OCI-LY1 (cell line): ENCODE measurements at regions not wholly inside any gene's neighbourhood (a gene's known extent, or its start where the extent isn't known, plus 50 kb on each side); places are given as distances from the start of the nearest gene placed in this dataset.

Experiments used
- H2AFZ ChIP-seq: fragments of 200-600 bp; sonication (generic), shearing (Covaris generic); 2 replicates; pipeline ENCODE4 v1.6.0; 2014; ENCODE audit warnings: antibody characterized with exemption, mild to moderate bottlenecking, low read length
- H3F3A ChIP-seq: fragments of 200-600 bp; sonication (generic), shearing (Covaris generic); 2 replicates; pipeline ENCODE4 v1.6.0; 2014; ENCODE audit warnings: mild to moderate bottlenecking, antibody characterized with exemption, low read length, moderate library complexity; ENCODE audit not compliant: insufficient read depth
- H3K27ac ChIP-seq: fragments of 200-600 bp; sonication (generic); 2 replicates; pipeline ENCODE4 v1.5.1; 2014; ENCODE audit warnings: low read length, mixed run types, mild to moderate bottlenecking, low read depth; ENCODE audit not compliant: poor library complexity, severe bottlenecking
- H3K27me3 ChIP-seq: fragments of 200-600 bp; sonication (generic); 2 replicates; pipeline ENCODE4 v1.6.0; 2014; ENCODE audit warnings: antibody characterized with exemption, mild to moderate bottlenecking, low read length, moderate library complexity; ENCODE audit not compliant: insufficient read depth
- H3K36me3 ChIP-seq: fragments of 200-600 bp; sonication (generic); 2 replicates; pipeline ENCODE4 v1.6.1; 2014; ENCODE audit warnings: mild to moderate bottlenecking, antibody characterized with exemption, low read length, moderate library complexity, mixed read lengths; ENCODE audit not compliant: insufficient read depth
- H3K4me1 ChIP-seq: fragments of 200-600 bp; sonication (generic); 2 replicates; pipeline ENCODE4 v1.5.1; 2014; ENCODE audit warnings: mild to moderate bottlenecking, low read length, moderate library complexity; ENCODE audit not compliant: insufficient read depth, severe bottlenecking
- H3K4me2 ChIP-seq: fragments of 200-600 bp; sonication (generic), shearing (Covaris generic); 2 replicates; pipeline ENCODE4 v1.6.1; 2014; ENCODE audit warnings: low read length
- H3K4me3 ChIP-seq: fragments of 200-600 bp; sonication (generic); 2 replicates; pipeline ENCODE4 v1.5.1; 2014; ENCODE audit warnings: low read length, low read depth, mild to moderate bottlenecking, mixed read lengths; ENCODE audit not compliant: poor library complexity, severe bottlenecking
- H3K79me2 ChIP-seq: fragments of 200-600 bp; shearing (Covaris generic); 2 replicates; pipeline ENCODE4 v1.6.1; 2016; ENCODE audit warnings: mixed run types, low read length, mixed read lengths; ENCODE audit not compliant: insufficient read depth
- H3K9ac ChIP-seq: fragments of 200-600 bp; sonication (generic), shearing (Covaris generic); 2 replicates; pipeline ENCODE4 v1.6.1; 2014; ENCODE audit warnings: mild to moderate bottlenecking, low read length, mixed read lengths
- H3K9me2 ChIP-seq: fragments of 200-600 bp; sonication (generic), shearing (Covaris generic); 2 replicates; pipeline ENCODE4 v1.6.1; 2014; ENCODE audit warnings: low read depth, mild to moderate bottlenecking, low read length, mixed read lengths
- H3K9me3 ChIP-seq: fragments of 200-600 bp; shearing (Covaris generic); 2 replicates; pipeline ENCODE4 v1.6.1; 2014; ENCODE audit warnings: low read length, mixed read lengths
- H4K20me1 ChIP-seq: fragments of 200-600 bp; sonication (generic), shearing (Covaris generic); 2 replicates; pipeline ENCODE4 v1.6.0; 2016; ENCODE audit warnings: mild to moderate bottlenecking, low read length; ENCODE audit not compliant: insufficient read depth
- CTCF ChIP-seq: fragments of 200-600 bp; sonication (generic), shearing (Covaris generic); IDR thresholded peaks from 2 replicates; pipeline ENCODE4 v1.5.1; 2017; ENCODE audit warnings: mild to moderate bottlenecking, antibody characterized with exemption, low read length, moderate library complexity, mixed read lengths
- EZH2 ChIP-seq: fragments of 200-600 bp; sonication (generic), shearing (Covaris generic); IDR thresholded peaks from 2 replicates; pipeline ENCODE4 v1.8.0; 2017; ENCODE audit warnings: borderline replicate concordance, mixed run types, mild to moderate bottlenecking, antibody characterized with exemption, low read length, moderate library complexity, mixed read lengths

GRCh38 chr5:93673316-93673954 is 68.0 kb downstream of the POU5F2 start:
- H3K4me2 ChIP-seq = no peak overlapping the region
- no peak overlapping the region for H3K4me3 ChIP-seq
- H3K9me2 ChIP-seq = no peaks in the 10 kb centered on the region
- no peaks in the 10 kb centered on the region for H3K36me3 ChIP-seq
- no peaks in the 10 kb centered on the region for H4K20me1 ChIP-seq
- no peaks in the 10 kb centered on the region for H3K9me3 ChIP-seq
- H3K9ac ChIP-seq = no peak overlapping the region
- H3F3A ChIP-seq = no peaks in the 10 kb centered on the region
- no peaks in the 10 kb centered on the region for H3K27me3 ChIP-seq
- no peak overlapping the region for H3K27ac ChIP-seq
- no peak overlapping the region for H2AFZ ChIP-seq
- TF ChIP-seq EZH2 (no peak), CTCF (no peak)
- H3K79me2 ChIP-seq = no peaks in the 10 kb centered on the region
- peaks cover 6% of the 10 kb centered on the region for H3K4me1 ChIP-seq

GRCh38 chr5:93665648-93666047 is 75.8 kb downstream of the POU5F2 start:
- Histone ChIP-seq H3K4me2 (no peak overlapping the region), H3K4me1 (no peaks in the 10 kb centered on the region), H3K79me2 (no peaks in the 10 kb centered on the region), H3K9ac (no peak overlapping the region), H2AFZ (no peak overlapping the region), H3K9me2 (no peaks in the 10 kb centered on the region), H3K27me3 (no peaks in the 10 kb centered on the region), H3K36me3 (no peaks in the 10 kb centered on the region), H3K4me3 (no peak overlapping the region), H3K9me3 (no peaks in the 10 kb centered on the region), H3K27ac (no peak overlapping the region), H3F3A (no peaks in the 10 kb centered on the region), H4K20me1 (no peaks in the 10 kb centered on the region)
- no peak for TF ChIP-seq CTCF
- TF ChIP-seq EZH2 = no peak

- Histone ChIP-seq H3K9ac (no peak overlapping the region), H3K27me3 (no peaks in the 10 kb centered on the region), H3K4me1 (no peaks in the 10 kb centered on the region), H3K4me2 (no peak overlapping the region), H4K20me1 (no peaks in the 10 kb centered on the region), H3F3A (no peaks in the 10 kb centered on the region), H3K27ac (no peak overlapping the region), H3K9me2 (no peaks in the 10 kb centered on the region), H3K9me3 (no peaks in the 10 kb centered on the region), H2AFZ (no peak overlapping the region), H3K36me3 (no peaks in the 10 kb centered on the region), H3K4me3 (no peak overlapping the region), H3K79me2 (no peaks in the 10 kb centered on the region)
- TF ChIP-seq EZH2 = no peak
- no peak for TF ChIP-seq CTCF
These were observed 77.7 kb downstream of the NR2F1 start for GRCh38 chr5:93660677-93661076.
